Mammary epithelial cell (primary cell): ENCODE measurements at regions not wholly inside any gene's neighbourhood (a gene's known extent, or its start where the extent isn't known, plus 50 kb on each side); places are given as distances from the start of the nearest gene placed in this dataset.

ENCODE experiments used
- CTCF ChIP-seq, 2 donors: IDR thresholded peaks in 1 of 2; conservative IDR thresholded peaks in 1 of 2; 2 replicates each; pipeline ENCODE4 v1.5.1; 2011 to 2012; ENCODE audit warnings: inconsistent platforms in 2 of 2, low read length in 2 of 2, mild to moderate bottlenecking in 2 of 2, control low read depth in 1 of 2, low read depth in 1 of 2; ENCODE audit not compliant: insufficient read depth in 1 of 2; ENCODE audit errors: extremely low read depth in 1 of 2
- EZH2 ChIP-seq: IDR thresholded peaks from 2 replicates; pipeline ENCODE4 v1.6.1; 2012; ENCODE audit warnings: low read length, inconsistent platforms, borderline replicate concordance

- TF ChIP-seq CTCF (conservative IDR thresholded peaks at IDR 0.05 in 1 of 2, IDR thresholded peaks at IDR 0.05 in 1 of 2; ENCODE audit: extremely low read depth in 1 of 2, insufficient read depth in 1 of 2, low read depth in 1 of 2, low read length in 2 of 2) (no peak), EZH2 (no peak)
Observed at GRCh38 chr15:91356083-91356482, 256.0 kb downstream of the SV2B start.
